Tibial artery (tissue), 4 donors: ENCODE measurements at regions not wholly inside any gene's neighbourhood (a gene's known extent, or its start where the extent isn't known, plus 50 kb on each side); places are given as distances from the start of the nearest gene placed in this dataset.
"Not testable (repeated sequence)": the region's sequence is repeated elsewhere in the genome, so short reads cannot be mapped to it uniquely, and the experiment has no call there.

ENCODE experiments used
- DNase-seq, 2 donors: peaks; one replicate each; pipeline ENCODE4 v3.0.0-alpha.2; 2019
- H3K27ac ChIP-seq, 2 donors: fragments of 200-600 bp; sonication (generic) in 1 of 2; 1 replicate in 1 of 2; 2 replicates in 1 of 2; pipeline ENCODE4 v1.5.1; 2018 to 2019; ENCODE audit warnings: mild to moderate bottlenecking in 1 of 2
- H3K27me3 ChIP-seq, 2 donors: fragments of 200-600 bp; sonication (generic) in 1 of 2; one replicate each; pipeline versions ENCODE4 v1.5.1 to v1.6.0; 2016 to 2019
- H3K36me3 ChIP-seq, 3 donors: fragments of 200-600 bp; sonication (generic) in 2 of 3; one replicate each; pipeline ENCODE4 v1.5.1; 2016 to 2019; ENCODE audit warnings: mild to moderate bottlenecking in 2 of 3
- H3K4me1 ChIP-seq, 4 donors: fragments of 200-600 bp; sonication (generic) in 2 of 4; 1 replicate in 3 of 4; 2 replicates in 1 of 4; pipeline ENCODE4 v1.5.1; 2016 to 2019
- H3K4me3 ChIP-seq, 2 donors: fragments of 200-600 bp; sonication (generic) in 1 of 2; 1 replicate in 1 of 2; 2 replicates in 1 of 2; pipeline ENCODE4 v1.5.1; 2018 to 2019; ENCODE audit warnings: mild to moderate bottlenecking in 2 of 2
- H3K9me3 ChIP-seq, 3 donors: fragments of 200-600 bp; sonication (generic) in 1 of 3; one replicate each; pipeline ENCODE4 v1.5.1; 2016 to 2019
- intact Hi-C: fragments of 100-400 bp; cut with DNase I; formaldehyde crosslinking; loops from one replicate; pipeline ENCODE4 v1.15.0; 2023; ENCODE audit warnings: low total_unique reads
- TF ChIP-seq, protein P1 (sequence below), 2 experiments: fragments of 200-600 bp in 1 of 2; fragments of 450-650 bp in 1 of 2; IDR thresholded peaks; one replicate each; pipeline ENCODE4 v1.5.1; 2017 to 2019; ENCODE audit warnings: antibody characterized with exemption in 2 of 2, mild to moderate bottlenecking in 1 of 2, moderate library complexity in 1 of 2

DNA sequence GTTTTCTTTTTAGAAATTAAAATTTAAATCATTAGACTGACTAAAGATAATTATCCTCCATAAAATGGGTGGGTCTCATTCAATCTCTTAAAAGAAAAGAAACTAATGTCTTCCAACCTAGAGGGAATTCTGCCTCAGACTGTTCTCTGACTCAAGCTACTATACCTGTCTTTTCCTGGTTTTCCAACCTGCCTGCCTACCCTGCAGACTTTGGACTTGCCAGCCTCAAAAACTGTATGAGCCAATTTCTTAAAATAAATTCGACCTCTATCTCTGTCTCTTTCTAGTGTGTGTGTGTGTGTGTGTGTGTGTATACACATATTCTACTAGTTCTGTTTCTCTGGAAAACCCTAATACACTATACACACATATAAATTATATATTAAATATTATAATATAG is 847.3 kb downstream of the PCDH17 start:
- TF ChIP-seq, protein P1, sequence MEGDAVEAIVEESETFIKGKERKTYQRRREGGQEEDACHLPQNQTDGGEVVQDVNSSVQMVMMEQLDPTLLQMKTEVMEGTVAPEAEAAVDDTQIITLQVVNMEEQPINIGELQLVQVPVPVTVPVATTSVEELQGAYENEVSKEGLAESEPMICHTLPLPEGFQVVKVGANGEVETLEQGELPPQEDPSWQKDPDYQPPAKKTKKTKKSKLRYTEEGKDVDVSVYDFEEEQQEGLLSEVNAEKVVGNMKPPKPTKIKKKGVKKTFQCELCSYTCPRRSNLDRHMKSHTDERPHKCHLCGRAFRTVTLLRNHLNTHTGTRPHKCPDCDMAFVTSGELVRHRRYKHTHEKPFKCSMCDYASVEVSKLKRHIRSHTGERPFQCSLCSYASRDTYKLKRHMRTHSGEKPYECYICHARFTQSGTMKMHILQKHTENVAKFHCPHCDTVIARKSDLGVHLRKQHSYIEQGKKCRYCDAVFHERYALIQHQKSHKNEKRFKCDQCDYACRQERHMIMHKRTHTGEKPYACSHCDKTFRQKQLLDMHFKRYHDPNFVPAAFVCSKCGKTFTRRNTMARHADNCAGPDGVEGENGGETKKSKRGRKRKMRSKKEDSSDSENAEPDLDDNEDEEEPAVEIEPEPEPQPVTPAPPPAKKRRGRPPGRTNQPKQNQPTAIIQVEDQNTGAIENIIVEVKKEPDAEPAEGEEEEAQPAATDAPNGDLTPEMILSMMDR (IDR thresholded peaks at IDR 0.05), result no peak
- H3K27me3 ChIP-seq, result no peaks in the 10 kb centered on the region

DNA sequence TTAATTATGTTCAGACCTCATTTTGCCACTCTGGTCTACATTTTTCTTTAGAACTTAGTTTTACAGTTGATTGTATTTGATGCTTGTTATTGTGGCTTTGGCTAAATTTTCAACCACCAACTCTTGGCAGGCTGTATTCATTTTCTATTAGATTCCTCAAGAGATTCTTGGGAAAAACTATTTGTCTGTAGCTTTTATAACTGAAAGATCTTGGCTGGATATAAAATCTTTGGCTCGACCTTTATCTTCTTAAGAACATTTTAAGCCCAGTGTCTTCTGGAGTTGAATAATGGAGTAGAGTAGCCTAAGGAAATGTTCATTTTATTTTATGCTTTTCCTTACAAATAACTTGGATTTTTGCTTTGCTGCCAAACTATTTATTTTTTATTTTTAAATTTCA is 848.5 kb downstream of the PCDH17 start:
- DNase-seq, result no peak

More for the DNA sequence above, 847.3 kb downstream of the PCDH17 start:
- intact Hi-C loops, result no loop called here
- Histone ChIP-seq H3K27ac (no peak overlapping the region), H3K36me3 (no peaks in the 10 kb centered on the region), H3K4me1 (no peaks in the 10 kb centered on the region), H3K9me3 (no peaks in the 10 kb centered on the region), H3K4me3 (no peak overlapping the region)
- DNase-seq, result no peak

DNA sequence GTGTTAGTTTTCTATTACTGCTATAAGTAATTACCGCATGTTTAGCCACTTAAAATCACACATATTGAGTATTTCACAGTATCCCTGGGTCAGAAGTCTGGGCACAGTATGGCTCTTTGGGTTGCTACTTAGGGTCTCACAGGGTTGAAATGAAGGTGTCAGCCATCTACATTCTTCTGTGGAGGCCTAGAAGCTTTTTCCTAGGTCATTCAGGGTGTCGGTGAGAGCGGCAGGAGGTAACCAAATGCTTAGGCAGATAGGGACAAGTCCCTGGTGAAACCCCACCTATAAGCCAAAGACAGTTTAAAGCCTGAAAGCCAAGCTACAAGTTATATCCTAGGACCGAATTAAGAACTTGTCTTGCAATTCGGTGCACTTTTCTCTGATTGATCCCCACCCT is 856.7 kb downstream of the PCDH17 start:
- no peaks in the 10 kb centered on the region for H3K36me3 ChIP-seq
- no peaks in the 10 kb centered on the region for H3K9me3 ChIP-seq
- TF ChIP-seq, protein P1 (IDR thresholded peaks at IDR 0.05), result no peak
- no peaks in the 10 kb centered on the region for H3K27me3 ChIP-seq
- no peak for DNase-seq
- H3K4me1 ChIP-seq, result no peaks in the 10 kb centered on the region
- H3K27ac ChIP-seq, result no peak overlapping the region
- H3K4me3 ChIP-seq, result no peak overlapping the region
- intact Hi-C loops, result no loop called here

More for the DNA sequence above, 848.5 kb downstream of the PCDH17 start:
- Histone ChIP-seq H3K4me1 (no peaks in the 10 kb centered on the region), H3K4me3 (no peak overlapping the region), H3K9me3 (no peaks in the 10 kb centered on the region), H3K27me3 (no peaks in the 10 kb centered on the region), H3K36me3 (no peaks in the 10 kb centered on the region), H3K27ac (no peak overlapping the region)
- TF ChIP-seq, protein P1 (IDR thresholded peaks at IDR 0.05), result no peak
- intact Hi-C loops, result no loop called here

DNA sequence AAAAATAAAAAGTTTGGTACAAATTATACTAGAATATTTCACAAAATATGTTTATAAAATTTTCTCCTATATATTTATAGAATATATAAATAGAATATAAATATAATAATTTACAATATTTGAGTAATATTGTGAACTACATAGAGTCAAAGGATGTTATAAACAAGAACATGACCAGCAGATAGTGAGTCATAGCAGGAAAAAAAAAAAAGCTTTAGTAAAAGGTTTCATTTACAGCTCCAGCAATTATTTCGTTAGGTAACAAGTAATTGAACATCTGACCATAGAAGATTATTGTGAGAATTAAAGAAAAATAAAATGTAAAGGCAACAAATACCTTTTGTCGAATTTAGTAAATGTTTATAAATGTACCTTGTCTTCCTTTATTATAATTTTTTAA is 864.1 kb downstream of the PCDH17 start:
- Histone ChIP-seq H3K27me3 (no peaks in the 10 kb centered on the region), H3K9me3 (no peaks in the 10 kb centered on the region), H3K27ac (no peak overlapping the region), H3K4me1 (no peaks in the 10 kb centered on the region), H3K4me3 (no peak overlapping the region), H3K36me3 (no peaks in the 10 kb centered on the region)
- no peak for DNase-seq
- TF ChIP-seq, protein P1 (IDR thresholded peaks at IDR 0.05), result no peak
- intact Hi-C loops, result no loop called here

DNA sequence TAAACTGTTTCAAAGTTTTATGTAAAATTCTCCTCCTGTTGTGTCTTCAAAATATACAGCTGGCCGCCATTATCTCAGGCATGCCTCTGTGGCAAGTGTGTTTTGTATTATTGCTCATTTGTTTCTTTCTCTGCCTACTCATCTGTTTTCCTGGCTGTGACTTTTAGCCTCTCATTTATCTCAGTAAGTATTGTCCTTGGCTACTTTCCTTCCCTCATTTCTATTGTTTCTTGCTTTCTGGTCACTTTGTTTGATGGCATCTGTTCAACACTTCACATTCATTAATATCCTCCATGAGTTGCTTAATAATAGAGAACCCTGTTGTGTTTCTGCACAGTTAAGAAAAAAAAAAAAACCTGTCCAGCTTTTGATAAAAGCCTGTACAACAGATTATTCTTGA is 869.4 kb downstream of the PCDH17 start:
- TF ChIP-seq, protein P1 (IDR thresholded peaks at IDR 0.05), result no peak
- Histone ChIP-seq H3K9me3 (peaks cover 0 to 6% (median 0%) of the 10 kb centered on the region in 3 donors), H3K4me3 (no peak overlapping the region), H3K36me3 (no peaks in the 10 kb centered on the region), H3K27me3 (no peaks in the 10 kb centered on the region), H3K4me1 (no peaks in the 10 kb centered on the region), H3K27ac (no peak overlapping the region)
- intact Hi-C loops, result no loop called here
- DNase-seq, result no peak

DNA sequence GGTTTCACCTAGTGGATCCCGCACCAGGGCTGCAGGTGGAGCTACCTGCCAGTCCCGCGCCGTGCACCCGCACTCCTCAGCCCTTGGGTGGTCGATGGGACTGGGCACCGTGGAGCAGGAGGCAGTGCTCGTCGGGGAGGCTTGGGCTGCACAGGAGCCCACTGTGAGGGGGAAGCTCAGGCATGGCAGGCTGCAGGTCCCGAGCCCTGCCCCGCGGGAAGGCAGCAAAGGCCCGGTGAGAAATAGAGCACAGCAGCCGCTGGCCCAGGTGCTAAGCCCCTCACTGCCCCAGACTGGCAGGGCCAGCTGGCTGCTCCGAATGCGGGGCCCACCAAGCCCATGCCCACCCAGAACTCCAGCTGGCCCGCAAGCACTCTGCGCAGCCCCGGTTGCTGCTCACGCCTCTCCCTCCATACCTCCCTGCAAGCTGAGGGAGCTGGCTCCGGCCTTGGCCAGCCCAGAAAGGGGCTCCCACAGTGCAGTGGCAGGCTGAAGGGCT is 872.7 kb downstream of the PCDH17 start:
- H3K36me3 ChIP-seq, H3K4me1 ChIP-seq, DNase-seq, H3K4me3 ChIP-seq, H3K27me3 ChIP-seq, H3K27ac ChIP-seq, H3K9me3 ChIP-seq, intact Hi-C loops: not testable (repeated sequence)

DNA sequence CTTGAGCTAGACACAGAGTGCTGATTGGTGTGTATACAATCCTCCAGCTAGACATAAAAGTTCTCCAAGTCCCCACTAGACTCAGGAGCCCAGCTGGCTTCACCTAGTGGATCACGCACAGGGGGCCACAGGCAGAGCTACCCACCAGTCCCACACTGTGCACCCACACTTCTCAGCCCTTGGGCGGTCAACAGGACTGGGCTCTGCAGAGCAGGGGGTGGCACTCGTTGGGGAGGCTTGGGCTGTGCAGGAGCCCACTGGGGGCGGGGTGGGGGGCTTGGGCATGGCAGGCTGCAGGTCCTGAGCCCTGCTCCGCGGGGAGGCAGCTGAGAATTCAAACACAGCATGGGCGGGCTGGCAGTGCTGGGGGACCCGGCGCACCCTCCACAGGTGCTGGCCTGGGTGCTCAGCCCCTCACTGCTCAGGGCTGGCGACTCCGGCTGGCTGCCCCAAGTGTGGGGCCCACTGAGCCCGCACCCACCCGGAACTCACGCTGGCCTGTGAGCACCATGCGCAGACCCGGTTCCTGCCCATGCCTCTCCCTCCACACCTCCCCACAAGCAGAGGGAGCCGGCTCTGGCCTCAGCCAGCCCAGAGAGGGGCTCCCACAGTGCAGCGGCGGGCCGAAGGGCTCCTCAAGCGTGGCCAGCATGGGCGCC is 873.8 kb downstream of the PCDH17 start:
- DNase-seq, H3K4me1 ChIP-seq, H3K4me3 ChIP-seq, intact Hi-C loops, H3K9me3 ChIP-seq, H3K36me3 ChIP-seq, H3K27me3 ChIP-seq, H3K27ac ChIP-seq: not testable (repeated sequence)
